Stimulated activated naive CD4-positive, alpha-beta T cell (primary cell): ENCODE measurements at regions not wholly inside any gene's neighbourhood (a gene's known extent, or its start where the extent isn't known, plus 50 kb on each side); places are given as distances from the start of the nearest gene placed in this dataset.

ENCODE experiments used
- DNase-seq, 6 experiments: peaks; one replicate each; lab custom pipeline; 2025; lab: John Stamatoyannopoulos, UW

- DNase-seq, result no peak
These were observed 76.6 kb upstream of the GPC1 start for GRCh38 chr2:240358821-240359397.

GRCh38 chr2:240359695-240360094 is 75.8 kb upstream of the GPC1 start:
- no peak for DNase-seq

DNA sequence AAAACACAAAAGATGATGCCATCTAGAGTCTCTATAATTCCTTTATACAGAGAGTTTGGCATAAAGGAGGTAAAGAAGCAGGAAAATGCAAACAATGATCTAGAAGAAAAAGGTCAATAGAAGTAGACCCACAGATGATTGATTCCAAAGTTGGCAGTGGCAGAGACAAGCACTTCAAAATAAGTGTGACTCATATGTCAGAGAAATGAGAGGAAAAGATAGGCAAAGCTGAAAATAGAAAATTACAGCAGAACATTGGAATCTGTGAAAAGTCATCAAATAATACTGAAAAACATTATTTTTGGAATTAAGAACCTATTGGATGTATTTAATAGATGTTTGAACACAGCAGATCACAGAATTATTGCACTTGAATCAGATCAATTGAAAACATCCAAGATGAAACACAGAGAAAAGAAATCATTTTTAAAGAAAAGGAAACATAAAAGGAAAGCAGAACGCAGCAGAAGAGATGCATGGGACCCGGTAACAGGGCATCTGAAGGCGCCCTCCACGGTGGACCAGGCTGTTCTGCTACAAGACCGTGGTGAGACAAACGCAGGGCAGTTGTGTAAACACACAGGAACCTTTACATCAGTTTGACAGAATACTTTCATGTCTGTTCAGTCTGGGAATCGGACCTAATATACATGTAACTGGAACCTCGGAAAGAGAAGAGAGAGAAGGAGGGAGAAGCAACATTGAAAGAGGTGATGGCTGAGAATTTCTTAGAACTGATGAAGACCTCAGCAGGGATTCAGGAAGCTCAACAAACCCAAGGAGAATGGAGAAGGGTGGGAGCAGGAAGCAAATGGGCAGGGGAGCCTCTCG is 74.6 kb upstream of the GPC1 start:
- DNase-seq, result no peak

GRCh38 chr2:240362216-240362755 is 73.2 kb upstream of the GPC1 start:
- no peak for DNase-seq

DNA sequence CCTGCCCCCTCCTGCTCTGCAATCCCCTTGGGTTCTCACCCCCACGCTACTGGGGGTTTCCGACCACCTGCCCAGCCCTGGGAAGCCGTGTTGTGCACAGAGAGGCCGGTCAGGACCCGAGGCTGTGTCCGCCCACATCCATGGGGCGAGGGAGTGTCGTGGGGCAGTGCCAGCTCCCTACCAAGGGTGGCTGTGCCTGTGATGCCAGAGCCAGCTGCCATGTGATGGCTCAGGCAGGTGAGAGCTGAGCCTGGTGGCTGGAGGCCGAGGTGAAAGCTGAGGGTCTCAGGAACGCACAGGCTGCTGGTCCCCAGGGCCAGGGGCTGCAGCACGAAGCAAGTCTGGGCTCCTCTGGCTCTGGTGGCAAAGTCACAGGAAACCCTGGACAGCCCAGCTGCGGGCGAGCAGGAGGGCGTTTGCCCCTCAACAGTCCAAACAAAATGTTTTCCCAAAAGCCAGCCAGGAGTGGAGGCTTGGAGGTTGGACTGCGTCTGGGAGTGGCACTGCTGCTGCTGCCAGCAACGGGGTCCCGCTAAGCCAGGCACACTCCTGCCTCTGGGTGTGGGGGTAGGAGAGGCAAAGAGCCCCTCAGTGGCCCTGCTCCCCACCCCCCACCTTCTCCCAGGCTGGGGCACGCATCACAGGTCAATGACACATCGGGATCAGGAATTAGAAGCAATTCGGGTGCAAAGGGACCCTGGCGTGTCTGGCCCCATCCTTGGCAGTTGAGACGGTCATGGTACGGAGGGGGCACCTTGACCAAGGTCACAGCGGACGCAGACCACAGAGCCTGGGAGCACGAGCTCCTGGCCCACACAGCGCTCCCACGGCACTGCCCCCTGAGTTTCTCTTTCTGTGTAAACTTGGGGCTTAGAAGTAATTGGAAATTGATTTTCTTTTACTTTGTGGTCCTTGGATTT is 72.4 kb upstream of the GPC1 start:
- no peak for DNase-seq

DNA sequence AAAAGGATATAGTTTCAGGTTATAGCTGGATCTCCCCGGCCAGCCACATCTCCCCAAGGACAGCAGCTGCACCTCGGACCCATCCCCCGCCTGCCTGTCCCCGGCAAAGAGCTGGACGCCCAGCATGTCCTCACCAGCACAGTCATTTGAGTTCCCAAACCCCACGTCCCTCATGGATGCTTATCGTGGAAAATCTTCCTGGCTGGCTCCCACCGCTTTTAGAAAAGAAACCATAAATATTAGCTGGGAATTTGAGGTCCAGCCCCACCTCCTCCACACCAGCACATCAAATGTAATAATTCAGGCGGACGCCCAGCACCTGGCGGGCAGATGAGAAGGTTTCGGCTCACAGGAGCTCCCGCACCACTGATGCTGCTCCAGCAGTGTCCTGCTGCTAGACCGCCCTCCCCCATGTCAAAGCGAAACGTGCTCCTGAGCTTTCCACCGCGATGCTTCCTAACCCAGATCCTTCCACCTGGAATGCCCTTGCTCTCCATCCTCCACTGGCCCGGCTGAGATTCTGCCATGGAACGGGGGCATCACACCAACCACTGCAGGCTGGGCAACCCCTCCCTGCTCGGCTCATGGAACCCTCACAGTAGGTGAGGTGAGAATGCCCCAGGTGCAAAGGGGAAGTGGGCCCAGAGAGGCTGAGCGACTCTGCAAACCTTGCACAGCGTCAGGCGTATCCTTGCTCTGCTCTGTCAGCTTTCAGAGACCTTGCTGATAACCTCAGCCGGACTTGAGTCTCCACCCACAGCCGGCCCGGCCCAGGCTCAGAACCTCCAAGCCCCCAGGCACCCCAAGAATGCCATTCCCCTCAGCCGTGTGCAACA is 71.5 kb upstream of the GPC1 start:
- DNase-seq, result no peak

GRCh38 chr2:240364582-240364960 is 70.9 kb upstream of the GPC1 start:
- no peak for DNase-seq

DNA sequence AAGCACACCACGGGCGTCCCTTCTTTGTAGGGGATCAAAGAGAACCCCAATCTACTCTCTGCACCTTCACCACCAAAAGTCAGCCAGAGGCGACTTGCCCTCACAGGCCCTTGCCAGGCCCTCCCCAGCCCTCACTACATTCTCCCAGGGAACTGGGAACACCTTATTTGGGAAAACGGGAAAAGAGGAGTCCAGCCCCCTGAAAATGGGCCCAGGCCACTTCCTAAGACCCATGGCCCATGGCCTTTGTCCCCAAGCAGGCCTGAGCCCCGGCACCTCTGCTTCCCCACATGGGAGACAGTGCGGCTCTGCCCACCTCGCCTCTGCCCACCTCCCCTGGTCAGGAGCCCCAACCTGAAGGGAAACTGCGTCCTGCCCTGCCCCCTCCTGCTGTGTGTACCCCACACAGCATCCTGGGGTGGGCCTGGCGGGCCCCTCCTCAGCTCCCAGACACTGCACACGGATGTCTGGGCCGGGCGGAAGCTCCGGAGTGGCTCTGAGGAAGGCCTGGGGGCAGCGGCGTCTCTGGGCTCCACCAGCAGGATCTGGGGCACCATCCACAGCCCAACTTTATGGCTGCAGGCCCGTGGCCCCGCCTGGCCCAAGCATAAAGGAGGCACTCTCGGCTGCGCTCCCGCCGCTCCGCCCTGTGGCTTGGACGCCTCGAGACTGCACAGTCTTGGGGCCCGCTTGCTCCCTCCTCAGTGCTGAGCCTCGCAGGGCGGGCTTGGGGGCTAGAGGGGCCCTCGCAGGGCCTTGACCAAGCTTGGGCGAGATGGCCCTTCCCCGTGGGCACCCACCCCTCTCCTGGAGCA is 70.3 kb upstream of the GPC1 start:
- DNase-seq, result no peak

DNA sequence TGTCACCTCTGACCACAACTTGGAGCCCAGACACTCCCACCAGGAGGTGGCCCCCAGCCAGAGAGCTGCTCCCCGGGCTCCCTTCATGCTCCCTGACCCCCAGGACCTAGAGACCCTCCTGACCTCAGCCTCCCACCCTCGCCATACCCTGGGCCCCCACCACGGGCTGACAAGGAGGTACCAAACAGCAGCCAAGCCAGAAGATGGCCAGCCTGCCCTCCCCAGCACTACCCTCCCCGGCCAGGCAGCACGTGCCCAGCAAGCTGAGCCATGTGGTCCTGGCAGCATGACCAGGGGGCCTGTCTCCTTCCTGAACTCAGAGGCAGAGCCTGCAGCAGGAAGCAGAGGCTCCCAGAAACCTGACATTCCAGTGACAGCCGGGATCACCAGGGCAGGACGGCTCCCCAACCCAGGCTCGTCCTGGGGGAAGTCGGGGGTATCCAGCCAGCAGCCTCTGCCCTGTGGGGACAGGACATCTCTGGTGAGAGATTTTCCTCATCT is 69.4 kb upstream of the GPC1 start:
- no peak for DNase-seq

DNA sequence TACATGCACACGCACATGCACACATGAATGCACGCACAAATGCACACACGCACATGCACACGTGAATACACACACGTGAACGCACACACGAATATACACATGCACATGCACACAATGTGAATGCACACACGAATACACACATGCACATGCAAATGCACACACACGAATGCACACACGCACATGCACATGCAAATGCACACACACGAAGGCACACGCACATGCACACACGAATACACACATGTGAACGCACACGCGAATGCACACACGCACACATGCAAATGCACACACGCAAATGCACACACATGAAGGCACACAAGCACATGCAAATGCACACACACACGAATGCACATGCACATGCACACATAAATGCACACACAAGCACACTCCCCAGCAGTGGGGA is 68.6 kb upstream of the GPC1 start:
- DNase-seq, result no peak

DNA sequence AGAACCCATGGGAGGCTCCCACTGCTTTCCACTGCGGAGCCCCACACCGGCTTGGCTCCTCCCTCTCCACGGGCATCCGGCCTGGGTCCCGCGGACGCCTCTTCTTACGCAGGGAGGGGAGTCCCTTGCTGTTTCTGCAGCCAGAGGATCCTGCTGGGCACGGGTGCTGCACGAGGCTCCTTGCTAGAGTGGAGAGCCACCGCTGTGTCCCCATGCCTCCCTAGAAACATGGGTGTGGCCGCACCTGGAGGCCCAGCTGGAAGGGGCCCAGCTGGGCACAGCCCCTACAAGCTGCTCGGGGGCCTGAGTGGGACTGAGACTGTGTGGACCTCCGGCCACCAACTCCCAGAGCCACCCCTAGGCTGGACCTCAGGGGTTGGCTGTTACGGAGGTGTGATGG is 67.7 kb upstream of the GPC1 start:
- no peak for DNase-seq

DNA sequence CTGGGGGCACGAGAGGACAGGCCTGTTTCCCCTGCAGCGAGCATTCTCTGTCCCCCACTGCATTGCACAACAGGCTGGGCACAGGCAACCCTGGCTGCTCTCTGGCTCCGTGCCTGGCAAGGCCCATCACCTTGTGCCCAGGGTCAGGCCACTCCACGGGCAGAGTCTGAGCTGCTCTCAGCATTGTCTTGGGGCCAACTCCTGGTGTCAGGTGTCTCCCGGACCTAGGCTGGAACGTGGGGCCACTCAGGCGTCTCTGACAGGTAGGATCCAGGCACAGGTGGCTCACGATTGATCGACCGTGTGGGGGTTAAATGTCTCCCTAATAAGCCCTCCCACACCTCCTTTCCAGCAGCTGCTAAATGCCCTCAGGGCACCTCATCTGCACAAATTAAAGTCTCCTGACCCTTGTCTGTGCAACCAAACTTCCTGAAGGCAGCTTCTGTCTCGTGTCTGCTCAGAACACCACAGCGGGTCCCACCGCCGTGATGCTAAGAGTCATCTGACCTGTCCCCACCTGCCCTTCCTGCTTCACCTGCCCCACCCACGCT is 66.6 kb upstream of the GPC1 start:
- DNase-seq, result no peak

DNA sequence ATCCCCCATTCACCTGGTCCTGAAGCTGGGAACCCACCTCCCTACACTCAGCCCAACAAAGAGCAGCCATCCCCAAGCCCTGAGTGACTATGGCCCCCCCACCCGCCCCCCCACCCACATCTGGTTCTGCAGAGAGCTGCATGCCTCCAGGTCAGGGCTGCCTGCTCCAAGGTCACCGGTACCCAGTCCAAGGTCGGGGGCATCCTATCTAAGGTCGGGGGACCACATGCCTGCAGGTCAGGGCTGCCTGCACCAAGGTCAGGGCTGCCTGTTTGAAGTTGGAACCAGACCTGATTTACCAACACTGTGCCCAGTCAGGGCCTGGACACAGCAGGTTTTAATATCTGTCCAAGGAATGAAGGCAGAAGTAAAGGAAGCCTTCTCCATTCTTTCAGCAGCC is 66.1 kb upstream of the GPC1 start:
- DNase-seq, result no peak

DNA sequence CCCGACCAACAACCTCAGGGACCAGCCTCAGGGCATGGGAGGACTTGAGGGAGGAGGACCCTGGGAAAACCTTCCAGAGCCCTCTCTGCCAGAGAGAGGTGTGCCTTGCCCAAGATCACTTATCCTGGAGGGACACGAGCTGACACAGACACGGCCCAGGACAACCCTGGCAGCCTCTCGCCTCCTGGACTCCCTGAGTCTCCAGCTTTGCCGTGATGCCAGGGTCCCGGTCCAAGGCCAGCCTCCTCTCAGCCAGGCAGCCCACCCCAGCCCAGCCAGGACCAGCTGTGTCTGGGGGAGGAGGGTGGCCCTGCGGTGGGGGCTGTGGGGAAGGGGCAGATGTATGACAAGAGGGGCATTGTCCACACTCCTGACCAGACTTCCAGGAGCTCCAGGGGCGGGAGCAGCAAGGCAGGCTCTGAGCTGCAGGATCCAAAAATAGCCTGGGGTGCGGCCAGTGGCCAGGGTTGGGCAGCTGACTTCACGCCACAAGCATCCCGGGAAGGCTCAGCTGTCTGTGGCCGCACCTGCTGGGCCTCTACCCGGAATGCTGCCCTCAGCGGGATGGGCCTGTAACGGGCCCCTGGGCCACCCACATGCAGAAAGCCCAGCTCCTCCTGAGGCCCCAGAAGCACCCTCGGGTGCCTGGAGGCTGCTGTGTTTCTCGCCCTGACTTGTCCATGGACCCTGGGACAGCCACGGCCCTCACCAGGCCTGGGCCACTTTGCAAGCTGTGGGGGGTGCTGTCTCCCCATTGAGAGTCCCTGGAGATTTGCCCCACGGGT is 65.5 kb upstream of the GPC1 start:
- no peak for DNase-seq

GRCh38 chr2:240371129-240372000 is 64.1 kb upstream of the GPC1 start:
- no peak for DNase-seq

- no peak for DNase-seq
These were observed 63.4 kb upstream of the GPC1 start for GRCh38 chr2:240372101-240372500.

DNA sequence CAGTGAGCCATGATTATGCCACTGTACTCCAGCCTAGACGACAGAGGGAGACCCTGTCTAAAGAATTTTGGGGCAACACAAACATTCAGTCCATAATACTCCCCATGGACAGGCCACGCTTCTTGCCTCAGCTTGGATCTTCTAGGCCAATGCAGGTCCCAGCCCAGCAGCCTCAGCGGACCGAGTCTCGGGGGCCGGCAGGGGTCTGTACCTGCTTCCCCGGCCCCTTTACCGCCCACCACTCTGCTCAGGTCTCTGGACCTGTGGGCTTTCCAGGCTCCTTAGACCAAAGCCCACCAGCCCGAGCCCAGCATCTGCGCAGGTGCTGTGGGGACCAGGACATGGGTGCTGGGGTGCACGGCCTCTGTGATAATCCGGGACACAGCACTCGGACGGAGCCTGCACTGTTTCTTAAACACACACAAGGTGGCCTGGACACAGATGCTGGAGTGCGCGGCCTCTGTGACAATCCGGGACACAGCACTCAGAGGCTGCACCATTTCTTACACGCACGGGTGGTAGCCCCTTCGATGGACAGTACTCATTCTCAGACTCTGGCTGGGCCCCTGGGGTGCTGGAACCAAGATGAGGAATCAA is 62.1 kb upstream of the GPC1 start:
- DNase-seq, result no peak
